Prostate gland (tissue), 2 donors: ENCODE measurements at regions not wholly inside any gene's neighbourhood (a gene's known extent, or its start where the extent isn't known, plus 50 kb on each side); places are given as distances from the start of the nearest gene placed in this dataset.
A peak's percentile ranks its signal among the peaks of the same experiment; 100 is the strongest.

Experiments used
- DNase-seq: peaks from one replicate; pipeline ENCODE4 v3.0.0-alpha.2; 2019; ENCODE audit warnings: low spot score
- H3K27ac ChIP-seq, 2 donors: fragments of 200-600 bp; sonication (generic); 2 replicates each; pipeline ENCODE4 v1.5.1; 2017 to 2019
- H3K27me3 ChIP-seq: fragments of 200-600 bp; sonication (generic); replicated peaks from 2 replicates; pipeline ENCODE4 v1.5.1; 2019; ENCODE audit not compliant: insufficient read depth
- H3K36me3 ChIP-seq, 2 donors: fragments of 200-600 bp; sonication (generic); 1 replicate in 1 of 2; 2 replicates in 1 of 2; pipeline versions ENCODE4 v1.5.1 to v1.8.1; 2017 to 2019
- H3K4me1 ChIP-seq: fragments of 200-600 bp; sonication (generic); replicated peaks from 2 replicates; pipeline ENCODE4 v1.5.1; 2019
- H3K4me3 ChIP-seq, 2 donors: fragments of 200-600 bp; sonication (generic); 2 replicates each; pipeline ENCODE4 v1.5.1; 2017 to 2019
- H3K9me3 ChIP-seq: fragments of 200-600 bp; sonication (generic); 2 replicates; pipeline ENCODE4 v1.5.1; 2017
- POLR2A ChIP-seq: fragments of 450-650 bp; IDR thresholded peaks from one replicate; pipeline ENCODE4 v1.6.1; 2016; ENCODE audit warnings: antibody characterized with exemption, mild to moderate bottlenecking
- POLR2AphosphoS5 ChIP-seq: sonication (generic); formaldehyde crosslinking; IDR thresholded peaks from one replicate; pipeline ENCODE4 v1.6.1; 2017; ENCODE audit warnings: antibody characterized with exemption
- WGBS: methylation state at CpG from one replicate; pipeline ENCODE4 v1.1.5; 2018; 5-methylcytosine and 5-hydroxymethylcytosine counted together
- intact Hi-C: fragments of 100-400 bp; cut with DNase I; formaldehyde crosslinking; loops from one replicate; pipeline ENCODE4 v1.14.2; 2022
- TF ChIP-seq, protein P1 (sequence below), 4 experiments: fragments of 200-600 bp in 2 of 4; fragments of 450-650 bp in 2 of 4; sonication (generic) in 2 of 4; IDR thresholded peaks; 1 replicate in 3 of 4; 2 replicates in 1 of 4; pipeline ENCODE4 v1.5.1; 2016 to 2019; ENCODE audit warnings: antibody characterized with exemption in 4 of 4, mild to moderate bottlenecking in 2 of 4, moderate library complexity in 2 of 4

- H3K27me3 ChIP-seq: no peaks in the 10 kb centered on the region
- intact Hi-C loops: no loop called here
- H3K4me3 ChIP-seq: no peak overlapping the region
- no peaks in the 10 kb centered on the region for H3K9me3 ChIP-seq
- TF ChIP-seq POLR2AphosphoS5 (no peak), POLR2A (no peak)
- TF ChIP-seq, protein P1, sequence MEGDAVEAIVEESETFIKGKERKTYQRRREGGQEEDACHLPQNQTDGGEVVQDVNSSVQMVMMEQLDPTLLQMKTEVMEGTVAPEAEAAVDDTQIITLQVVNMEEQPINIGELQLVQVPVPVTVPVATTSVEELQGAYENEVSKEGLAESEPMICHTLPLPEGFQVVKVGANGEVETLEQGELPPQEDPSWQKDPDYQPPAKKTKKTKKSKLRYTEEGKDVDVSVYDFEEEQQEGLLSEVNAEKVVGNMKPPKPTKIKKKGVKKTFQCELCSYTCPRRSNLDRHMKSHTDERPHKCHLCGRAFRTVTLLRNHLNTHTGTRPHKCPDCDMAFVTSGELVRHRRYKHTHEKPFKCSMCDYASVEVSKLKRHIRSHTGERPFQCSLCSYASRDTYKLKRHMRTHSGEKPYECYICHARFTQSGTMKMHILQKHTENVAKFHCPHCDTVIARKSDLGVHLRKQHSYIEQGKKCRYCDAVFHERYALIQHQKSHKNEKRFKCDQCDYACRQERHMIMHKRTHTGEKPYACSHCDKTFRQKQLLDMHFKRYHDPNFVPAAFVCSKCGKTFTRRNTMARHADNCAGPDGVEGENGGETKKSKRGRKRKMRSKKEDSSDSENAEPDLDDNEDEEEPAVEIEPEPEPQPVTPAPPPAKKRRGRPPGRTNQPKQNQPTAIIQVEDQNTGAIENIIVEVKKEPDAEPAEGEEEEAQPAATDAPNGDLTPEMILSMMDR (IDR thresholded peaks at IDR 0.05): no peak
- 87% methylated on average over 8 of the region's 8 CpGs for WGBS
- no peaks in the 10 kb centered on the region for H3K36me3 ChIP-seq
- no peaks in the 10 kb centered on the region for H3K4me1 ChIP-seq
- no peak overlapping the region for H3K27ac ChIP-seq
- DNase-seq: no peak
Measured at GRCh38 chr11:11149671-11150459, 203.2 kb downstream of the CSNK2A3 start.

DNA sequence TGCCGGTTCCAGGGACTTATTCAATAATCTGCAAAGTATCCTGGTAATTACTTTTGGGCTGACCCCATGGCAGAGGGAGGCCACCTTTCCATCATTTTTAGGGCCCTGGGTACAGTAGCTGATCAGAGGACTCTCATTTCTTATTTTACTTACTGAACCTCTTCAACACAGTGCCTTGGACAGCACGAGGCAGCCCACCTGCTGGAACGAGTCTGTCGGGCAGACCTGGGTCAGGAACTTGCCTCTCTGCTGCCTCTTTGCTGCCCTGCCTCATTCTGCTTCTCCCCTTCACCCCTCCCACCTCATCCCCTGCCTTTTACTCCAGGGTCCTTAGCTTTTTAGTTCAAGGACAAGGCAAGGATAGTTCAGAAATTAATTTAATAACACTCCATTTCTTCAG, 204.5 kb downstream of the CSNK2A3 start:
- TF ChIP-seq POLR2AphosphoS5 (no peak), POLR2A (no peak)
- TF ChIP-seq, protein P1 (IDR thresholded peaks at IDR 0.05): no peak
- Histone ChIP-seq H3K27ac (peak overlapping the region in 1 of 2 donors; percentile 13), H3K4me3 (no peak overlapping the region), H3K9me3 (no peaks in the 10 kb centered on the region), H3K4me1 (no peaks in the 10 kb centered on the region), H3K27me3 (no peaks in the 10 kb centered on the region), H3K36me3 (no peaks in the 10 kb centered on the region)
- WGBS: 46% methylated on average over 4 of the region's 4 CpGs
- intact Hi-C loops: no loop called here
- DNase-seq: no peak

DNA sequence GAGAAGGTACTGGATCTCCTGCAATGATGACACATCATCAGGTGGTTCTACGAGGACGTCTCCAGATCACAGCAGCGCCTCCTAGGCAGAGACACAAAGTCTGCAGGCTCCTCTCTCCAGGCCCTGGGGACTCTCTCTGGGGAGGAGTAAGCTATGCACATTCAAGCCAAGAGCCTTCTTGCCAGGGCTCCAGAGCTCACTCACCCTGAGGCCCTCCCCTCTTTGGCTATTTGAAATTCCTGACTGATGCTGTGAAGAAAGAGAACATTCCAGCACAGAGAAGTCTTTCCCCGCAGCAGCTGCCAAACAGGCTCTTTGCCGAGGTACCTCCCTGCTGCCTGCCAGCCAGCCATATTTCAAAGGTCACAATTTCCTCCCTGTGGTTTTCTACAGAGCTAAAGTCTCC, 204.9 kb downstream of the CSNK2A3 start:
- DNase-seq: peak; percentile 77
- TF ChIP-seq, protein P1 (IDR thresholded peaks at IDR 0.05): peak in 1 of 4 experiments; percentile 38
- no peak for TF ChIP-seq POLR2A
- TF ChIP-seq POLR2AphosphoS5: peak; percentile 90
- Histone ChIP-seq H3K27ac (peak overlapping the region in 1 of 2 donors; percentile 13), H3K9me3 (no peaks in the 10 kb centered on the region), H3K36me3 (no peaks in the 10 kb centered on the region), H3K27me3 (no peaks in the 10 kb centered on the region), H3K4me3 (no peak overlapping the region), H3K4me1 (no peaks in the 10 kb centered on the region)
- WGBS: 12% methylated on average over 5 of the region's 5 CpGs
- intact Hi-C loops: no loop called here

DNA sequence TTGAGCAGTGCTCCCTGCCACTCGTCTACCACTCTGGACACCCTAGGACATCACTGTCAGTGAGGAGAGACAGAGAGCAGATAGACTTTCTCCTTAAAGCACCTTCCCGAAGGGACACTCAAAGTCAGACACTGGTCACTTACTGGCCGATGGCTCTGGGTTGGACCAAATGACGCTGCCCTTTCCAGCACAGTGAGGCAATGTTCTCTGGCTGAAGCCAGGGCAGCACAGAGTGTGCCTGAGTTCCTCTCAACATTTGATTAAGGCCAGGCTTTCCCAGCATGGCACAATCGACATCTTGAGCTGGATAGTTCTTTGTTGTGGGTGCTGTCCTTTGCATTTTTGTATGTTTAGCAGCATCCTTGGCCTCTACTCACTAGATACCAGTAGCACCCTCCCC, 206.2 kb downstream of the CSNK2A3 start:
- TF ChIP-seq POLR2A: no peak
- TF ChIP-seq, protein P1 (IDR thresholded peaks at IDR 0.05): no peak
- TF ChIP-seq POLR2AphosphoS5: no peak
- 87% methylated on average over 5 of the region's 5 CpGs for WGBS
- H3K9me3 ChIP-seq: no peaks in the 10 kb centered on the region
- DNase-seq: no peak
- H3K27ac ChIP-seq: no peak overlapping the region
- no peaks in the 10 kb centered on the region for H3K27me3 ChIP-seq
- no peaks in the 10 kb centered on the region for H3K36me3 ChIP-seq
- no peaks in the 10 kb centered on the region for H3K4me1 ChIP-seq
- H3K4me3 ChIP-seq: no peak overlapping the region
- intact Hi-C loops: no loop called here

- H3K27ac ChIP-seq: no peak overlapping the region
- TF ChIP-seq, protein P1 (IDR thresholded peaks at IDR 0.05): no peak
- TF ChIP-seq POLR2AphosphoS5: no peak
- 81% methylated on average over 6 of the region's 6 CpGs for WGBS
Measured at GRCh38 chr11:11143849-11144248, 209.2 kb downstream of the CSNK2A3 start.

More at GRCh38 chr11:11143849-11144248, 209.2 kb downstream of the CSNK2A3 start:
- Histone ChIP-seq H3K27me3 (no peaks in the 10 kb centered on the region), H3K9me3 (no peaks in the 10 kb centered on the region), H3K4me1 (no peaks in the 10 kb centered on the region), H3K36me3 (no peaks in the 10 kb centered on the region), H3K4me3 (no peak overlapping the region)
- DNase-seq: no peak
- intact Hi-C loops: no loop called here
